Suprapubic skin (tissue), 3 donors: ENCODE measurements at regions not wholly inside any gene's neighbourhood (a gene's known extent, or its start where the extent isn't known, plus 50 kb on each side); places are given as distances from the start of the nearest gene placed in this dataset.

ENCODE experiments used
- CTCF ChIP-seq, 2 donors: fragments of 200-600 bp in 1 of 2; fragments of 450-650 bp in 1 of 2; sonication (generic) in 1 of 2; IDR thresholded peaks; one replicate each; pipeline ENCODE4 v1.5.1; 2016 to 2019; ENCODE audit warnings: antibody characterized with exemption in 2 of 2, mild to moderate bottlenecking in 1 of 2, moderate library complexity in 1 of 2
- EP300 ChIP-seq: sonication (generic); formaldehyde crosslinking; IDR thresholded peaks from one replicate; pipeline ENCODE4 v1.6.1; 2017; ENCODE audit warnings: antibody characterized with exemption
- POLR2A ChIP-seq, 2 donors: fragments of 450-650 bp; IDR thresholded peaks; one replicate each; pipeline ENCODE4 v1.6.1; 2017; ENCODE audit warnings: antibody characterized with exemption in 2 of 2, mild to moderate bottlenecking in 2 of 2, moderate library complexity in 2 of 2

DNA sequence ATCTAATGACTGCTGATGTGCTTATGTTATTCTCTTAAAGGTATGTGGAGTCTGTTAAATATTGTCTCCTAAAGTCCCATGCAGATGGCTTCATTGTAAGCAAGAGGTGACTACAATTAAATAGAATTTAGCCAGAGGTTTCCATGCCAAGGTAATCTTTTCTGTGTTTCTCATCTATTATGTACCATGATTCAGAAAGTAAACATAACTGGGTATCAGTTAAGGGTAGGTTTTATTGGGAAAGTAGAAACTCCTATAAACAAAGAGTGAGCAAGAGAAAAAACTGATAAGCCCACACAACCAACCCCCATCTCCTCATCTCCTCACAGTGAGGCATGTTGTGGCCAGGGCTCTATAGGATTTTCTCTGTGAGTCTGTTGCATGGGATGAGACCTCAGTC lies 611.7 kb downstream of the SNAPC1 start:
- TF ChIP-seq CTCF (IDR thresholded peaks at IDR 0.05) (no peak), POLR2A (IDR thresholded peaks at IDR 0.05) (no peak), EP300 (no peak)
